SK-N-SH (cell line): ENCODE measurements at regions not wholly inside any gene's neighbourhood (a gene's known extent, or its start where the extent isn't known, plus 50 kb on each side); places are given as distances from the start of the nearest gene placed in this dataset.

ENCODE experiments used
- CTCF ChIA-PET: fragments of 300-600, 350-600 bp; formaldehyde crosslinking; extraction: SDS; loops from one replicate; lab custom pipeline; 2021; lab: Yijun Ruan, JAX
- POLR2A ChIA-PET: fragments of 350-600 bp; sonication (Branson Sonifier 250); formaldehyde crosslinking; extraction: SDS; loops from one replicate; lab custom pipeline; 2020; ENCODE audit warnings: antibody characterized with exemption, inconsistent platforms; lab: Yijun Ruan, JAX
- DNase-seq: peaks from one replicate; pipeline ENCODE4 v3.0.0; 2012
- H2AFZ ChIP-seq: fragments of 200-600 bp; sonication (generic); 2 replicates; pipeline ENCODE4 v1.8.1; 2016; ENCODE audit warnings: antibody characterized with exemption, mild to moderate bottlenecking, low read depth
- H3F3A ChIP-seq: fragments of 200-600 bp; sonication (generic); replicated peaks from 2 replicates; pipeline ENCODE3; 2016; ENCODE audit warnings: antibody characterized with exemption, mild to moderate bottlenecking; ENCODE audit not compliant: insufficient read depth
- H3K27ac ChIP-seq, 2 experiments: fragments of 200-500 bp in 1 of 2; fragments of 200-600 bp in 1 of 2; sonication (Bioruptor generic) in 1 of 2; sonication (generic), shearing (Covaris generic) in 1 of 2; 2 replicates each; pipeline versions ENCODE4 v1.5.1 to v1.6.1; 2014 to 2016; ENCODE audit warnings: low read depth in 2 of 2, inconsistent platforms in 1 of 2, low read length in 1 of 2, mild to moderate bottlenecking in 1 of 2, mixed read lengths in 1 of 2
- H3K27me3 ChIP-seq: fragments of 200-600 bp; sonication (generic), shearing (Covaris generic); 2 replicates; pipeline ENCODE4 v1.6.1; 2016; ENCODE audit warnings: mixed run types; ENCODE audit not compliant: insufficient read depth
- H3K36me3 ChIP-seq, 2 experiments: fragments of 200-500 bp in 1 of 2; fragments of 200-600 bp in 1 of 2; sonication (Bioruptor generic) in 1 of 2; sonication (generic) in 1 of 2; replicated peaks in 1 of 2; 2 replicates each; pipeline versions ENCODE3 to v1.5.1; 2014 to 2016; ENCODE audit warnings: low read length in 1 of 2, mild to moderate bottlenecking in 1 of 2; ENCODE audit not compliant: insufficient read depth in 2 of 2, control insufficient read depth in 1 of 2
- H3K4me1 ChIP-seq, 2 experiments: fragments of 200-500 bp in 1 of 2; fragments of 200-600 bp in 1 of 2; sonication (Bioruptor generic) in 1 of 2; sonication (generic), shearing (Covaris generic) in 1 of 2; 2 replicates each; pipeline versions ENCODE4 v1.5.1 to v1.6.1; 2014 to 2016; ENCODE audit warnings: low read depth in 1 of 2, low read length in 1 of 2, mixed run types in 1 of 2; ENCODE audit not compliant: insufficient read depth in 2 of 2, control insufficient read depth in 1 of 2
- H3K4me2 ChIP-seq: fragments of 200-600 bp; sonication (generic), shearing (Covaris generic); 2 replicates; pipeline ENCODE4 v1.6.1; 2017; ENCODE audit warnings: mixed run types
- H3K4me3 ChIP-seq, 2 experiments: fragments of 200-500 bp in 1 of 2; fragments of 200-600 bp in 1 of 2; sonication (Bioruptor generic) in 1 of 2; sonication (generic), shearing (Covaris generic) in 1 of 2; 2 replicates each; pipeline versions ENCODE4 v1.5.1 to v1.8.1; 2014 to 2016; ENCODE audit warnings: low read depth in 2 of 2, inconsistent platforms in 1 of 2, low read length in 1 of 2, mild to moderate bottlenecking in 1 of 2, mixed read lengths in 1 of 2, moderate library complexity in 1 of 2
- H3K79me2 ChIP-seq: fragments of 200-600 bp; sonication (generic); 2 replicates; pipeline ENCODE4 v1.8.1; 2017; ENCODE audit warnings: mild to moderate bottlenecking; ENCODE audit not compliant: insufficient read depth
- H3K9ac ChIP-seq: fragments of 200-600 bp; sonication (generic); 2 replicates; pipeline ENCODE4 v1.6.1; 2017; ENCODE audit warnings: mixed run types
- H3K9me2 ChIP-seq: fragments of 200-600 bp; sonication (generic); 2 replicates; pipeline ENCODE4 v1.6.1; 2017; ENCODE audit warnings: mixed run types
- H3K9me3 ChIP-seq: fragments of 200-600 bp; sonication (generic); 2 replicates; pipeline ENCODE4 v1.6.1; 2017; ENCODE audit warnings: mixed run types, mild to moderate bottlenecking, moderate library complexity
- H4K20me1 ChIP-seq: fragments of 200-600 bp; sonication (generic); 2 replicates; pipeline ENCODE4 v1.6.1; 2017; ENCODE audit warnings: mild to moderate bottlenecking, mixed run types; ENCODE audit not compliant: insufficient read depth
- CHD2 ChIP-seq: fragments of 150-350 bp; IDR thresholded peaks from 2 replicates; pipeline ENCODE4 v1.6.1; 2018; ENCODE audit warnings: low read length; ENCODE audit not compliant: partially characterized antibody
- CTCF ChIP-seq: fragments of 200-600 bp; sonication (generic); IDR thresholded peaks from 2 replicates; pipeline ENCODE4 v1.6.1; 2017; ENCODE audit warnings: antibody characterized with exemption, mild to moderate bottlenecking, moderate library complexity
- ELF1 ChIP-seq: IDR thresholded peaks from 2 replicates; pipeline ENCODE4 v1.4.0; 2012
- EZH2phosphoT487 ChIP-seq: fragments of 200-600 bp; sonication (generic); IDR thresholded peaks from 2 replicates; pipeline ENCODE4 v1.6.1; 2017; ENCODE audit warnings: low read depth, mixed run types, mild to moderate bottlenecking, antibody characterized with exemption, moderate library complexity, borderline replicate concordance
- FOXM1 ChIP-seq: IDR thresholded peaks from 2 replicates; pipeline ENCODE4 v1.4.0; 2012; ENCODE audit warnings: low read depth, mild to moderate bottlenecking
- GATA2 ChIP-seq: sonication (generic); formaldehyde crosslinking; IDR thresholded peaks from 2 replicates; pipeline ENCODE4 v1.5.0; 2020; ENCODE audit warnings: mild to moderate bottlenecking, missing genetic modification reagents
- MEF2A ChIP-seq: IDR thresholded peaks from 2 replicates; pipeline ENCODE4 v1.4.0; 2012; ENCODE audit warnings: low read depth, borderline replicate concordance
- NFIC ChIP-seq: IDR thresholded peaks from 2 replicates; pipeline ENCODE4 v1.4.0; 2012; ENCODE audit warnings: borderline replicate concordance
- NRF1 ChIP-seq: IDR thresholded peaks from 2 replicates; pipeline ENCODE4 v1.6.1; 2012; ENCODE audit warnings: low read depth, mild to moderate bottlenecking, low read length
- PBX3 ChIP-seq: IDR thresholded peaks from 2 replicates; pipeline ENCODE4; 2012
- RCOR1 ChIP-seq: fragments of 150-350 bp; IDR thresholded peaks from 2 replicates; pipeline ENCODE4 v1.6.1; 2017; ENCODE audit warnings: antibody characterized with exemption, low read length
- REST ChIP-seq: IDR thresholded peaks from 2 replicates; pipeline ENCODE4 v1.6.1; 2012; ENCODE audit warnings: mild to moderate bottlenecking, low read depth, low read length, moderate library complexity
- SIN3A ChIP-seq: IDR thresholded peaks from 2 replicates; pipeline ENCODE4 v1.6.1; 2012; ENCODE audit warnings: low read depth, mild to moderate bottlenecking, low read length, moderate library complexity, borderline replicate concordance
- SMC3 ChIP-seq: IDR thresholded peaks from 2 replicates; pipeline ENCODE4 v1.6.1; 2012; ENCODE audit warnings: low read depth, low read length, improper control_type of control experiment
- TAF1 ChIP-seq: IDR thresholded peaks from 2 replicates; pipeline ENCODE4 v1.6.1; 2012; ENCODE audit warnings: low read depth, mild to moderate bottlenecking, low read length, moderate library complexity, borderline replicate concordance
- TEAD4 ChIP-seq: IDR thresholded peaks from 2 replicates; pipeline ENCODE4 v1.4.0; 2012; ENCODE audit warnings: mild to moderate bottlenecking, borderline replicate concordance; ENCODE audit not compliant: insufficient read depth
- YY1 ChIP-seq: IDR thresholded peaks from 2 replicates; pipeline ENCODE4 v1.4.0; 2012; ENCODE audit warnings: low read depth, mild to moderate bottlenecking
- ZBTB33 ChIP-seq: IDR thresholded peaks from 2 replicates; pipeline ENCODE4 v1.4.0; 2012; ENCODE audit warnings: low read depth, borderline replicate concordance

GRCh38 chrX:43087830-43088229 lies 309.9 kb upstream of the PPP1R2C start:
- no peak for DNase-seq
- no peaks in the 10 kb centered on the region for H3K36me3 ChIP-seq
- no peak overlapping the region for H3K27ac ChIP-seq
- ChIA-PET CTCF (no interaction called here), POLR2A (no interaction called here)
- H2AFZ ChIP-seq = no peak overlapping the region
- H3K4me1 ChIP-seq = no peaks in the 10 kb centered on the region
- no peaks in the 10 kb centered on the region for H3K27me3 ChIP-seq
- TF ChIP-seq ELF1 (no peak), TAF1 (no peak), CHD2 (no peak), CTCF (no peak), REST (no peak), YY1 (no peak), FOXM1 (no peak), MEF2A (no peak), EZH2phosphoT487 (no peak), NRF1 (no peak), PBX3 (no peak), RCOR1 (no peak), SIN3A (no peak), GATA2 (CRISPR knock-in tag) (no peak), SMC3 (no peak), ZBTB33 (no peak), TEAD4 (no peak), NFIC (no peak)
- no peak overlapping the region for H3K9ac ChIP-seq
- no peak overlapping the region for H3K4me2 ChIP-seq
- no peaks in the 10 kb centered on the region for H3F3A ChIP-seq
- H3K9me3 ChIP-seq = no peaks in the 10 kb centered on the region
- H4K20me1 ChIP-seq = no peaks in the 10 kb centered on the region
- H3K9me2 ChIP-seq = no peaks in the 10 kb centered on the region
- H3K4me3 ChIP-seq = no peak overlapping the region
- H3K79me2 ChIP-seq = no peaks in the 10 kb centered on the region
